ENCODE measurements at regions not wholly inside any gene's neighbourhood (a gene's known extent, or its start where the extent isn't known, plus 50 kb on each side); places are given as distances from the start of the nearest gene placed in this dataset.

- TF ChIP-seq, protein P1, sequence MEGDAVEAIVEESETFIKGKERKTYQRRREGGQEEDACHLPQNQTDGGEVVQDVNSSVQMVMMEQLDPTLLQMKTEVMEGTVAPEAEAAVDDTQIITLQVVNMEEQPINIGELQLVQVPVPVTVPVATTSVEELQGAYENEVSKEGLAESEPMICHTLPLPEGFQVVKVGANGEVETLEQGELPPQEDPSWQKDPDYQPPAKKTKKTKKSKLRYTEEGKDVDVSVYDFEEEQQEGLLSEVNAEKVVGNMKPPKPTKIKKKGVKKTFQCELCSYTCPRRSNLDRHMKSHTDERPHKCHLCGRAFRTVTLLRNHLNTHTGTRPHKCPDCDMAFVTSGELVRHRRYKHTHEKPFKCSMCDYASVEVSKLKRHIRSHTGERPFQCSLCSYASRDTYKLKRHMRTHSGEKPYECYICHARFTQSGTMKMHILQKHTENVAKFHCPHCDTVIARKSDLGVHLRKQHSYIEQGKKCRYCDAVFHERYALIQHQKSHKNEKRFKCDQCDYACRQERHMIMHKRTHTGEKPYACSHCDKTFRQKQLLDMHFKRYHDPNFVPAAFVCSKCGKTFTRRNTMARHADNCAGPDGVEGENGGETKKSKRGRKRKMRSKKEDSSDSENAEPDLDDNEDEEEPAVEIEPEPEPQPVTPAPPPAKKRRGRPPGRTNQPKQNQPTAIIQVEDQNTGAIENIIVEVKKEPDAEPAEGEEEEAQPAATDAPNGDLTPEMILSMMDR (conservative IDR thresholded peaks at IDR 0.05 in 1 of 2, IDR thresholded peaks at IDR 0.05 in 1 of 2; ENCODE audit: extremely low read depth in 1 of 2, insufficient read depth in 1 of 2, low read depth in 1 of 2, low read length in 2 of 2) = no peak
- no peak for TF ChIP-seq EZH2 (IDR thresholded peaks at IDR 0.05; ENCODE audit: borderline replicate concordance, low read length)
Measured at GRCh38 chr16:9316615-9317014, 225.2 kb downstream of the HAPSTR1 start.
